SK-N-SH treated with all-trans-retinoic acid at 6 μM for 48 hours (cell line): ENCODE measurements at regions not wholly inside any gene's neighbourhood (a gene's known extent, or its start where the extent isn't known, plus 50 kb on each side); places are given as distances from the start of the nearest gene placed in this dataset.

ENCODE experiments used
- ATAC-seq: fragments of 200-7000 bp; cut with Tn5 transposase; 3 replicates; pipeline ENCODE4 v1.9.1; 2020; ENCODE audit warnings: mild to moderate bottlenecking, moderate library complexity
- ARNTL ChIP-seq: fragments of 450-650 bp; formaldehyde crosslinking; IDR thresholded peaks from 2 replicates; pipeline ENCODE4 v1.5.0; 2020; ENCODE audit warnings: low read depth, mild to moderate bottlenecking, moderate library complexity, borderline replicate concordance
- BACH2 ChIP-seq: fragments of 250-450 bp; sonication (Bioruptor Pico); IDR thresholded peaks from 2 replicates; pipeline ENCODE4 v1.9.0; 2021; ENCODE audit warnings: mild to moderate bottlenecking, borderline replicate concordance
- CREB5 ChIP-seq: fragments of 250-450 bp; sonication (Bioruptor Pico); IDR thresholded peaks from 2 replicates; pipeline ENCODE4 v1.5.1; 2020; ENCODE audit warnings: low read depth, mild to moderate bottlenecking, moderate library complexity
- CSDC2 ChIP-seq: fragments of 250-450 bp; sonication (Bioruptor Pico); IDR thresholded peaks from 2 replicates; pipeline ENCODE4 v1.5.0; 2020; ENCODE audit warnings: mild to moderate bottlenecking, moderate library complexity
- CSRNP3 ChIP-seq: fragments of 250-450 bp; sonication (Bioruptor Pico); IDR thresholded peaks from 2 replicates; pipeline ENCODE4 v1.5.1; 2021; ENCODE audit warnings: mild to moderate bottlenecking, moderate library complexity
- ESRRG ChIP-seq: fragments of 250-450 bp; sonication (Bioruptor Pico); IDR thresholded peaks from 2 replicates; pipeline ENCODE4 v1.6.1; 2021; ENCODE audit warnings: mild to moderate bottlenecking
- GLIS3 ChIP-seq: fragments of 250-450 bp; sonication (Bioruptor Pico); IDR thresholded peaks from 2 replicates; pipeline ENCODE4 v1.5.0; 2020; ENCODE audit warnings: mild to moderate bottlenecking, moderate library complexity
- ISL1 ChIP-seq: fragments of 250-450 bp; sonication (Bioruptor Pico); IDR thresholded peaks from 2 replicates; pipeline ENCODE4 v2.1.2; 2022; ENCODE audit warnings: mild to moderate bottlenecking, moderate library complexity
- OSR1 ChIP-seq: fragments of 250-450 bp; sonication (Bioruptor Pico); IDR thresholded peaks from 2 replicates; pipeline ENCODE4 v1.8.0; 2022; ENCODE audit warnings: moderate library complexity, mild to moderate bottlenecking, inconsistent platforms
- PATZ1 ChIP-seq: fragments of 250-450 bp; sonication (Bioruptor Pico); IDR thresholded peaks from 2 replicates; pipeline ENCODE4 v1.8.0; 2020; ENCODE audit warnings: mild to moderate bottlenecking, moderate library complexity, borderline replicate concordance
- POU6F1 ChIP-seq: fragments of 250-450 bp; sonication (Bioruptor Pico); IDR thresholded peaks from 2 replicates; pipeline ENCODE4 v1.8.0; 2021; ENCODE audit warnings: low read depth, mild to moderate bottlenecking, moderate library complexity, borderline replicate concordance
- PPARA ChIP-seq: fragments of 250-450 bp; sonication (Bioruptor Pico); IDR thresholded peaks from 2 replicates; pipeline ENCODE4 v1.5.0; 2020; ENCODE audit warnings: mild to moderate bottlenecking, borderline replicate concordance
- RARB ChIP-seq: fragments of 250-450 bp; sonication (Bioruptor Pico); IDR thresholded peaks from 2 replicates; pipeline ENCODE4 v1.8.0; 2021; ENCODE audit warnings: mild to moderate bottlenecking, moderate library complexity
- SNAI2 ChIP-seq: fragments of 250-450 bp; sonication (Bioruptor Pico); IDR thresholded peaks from 2 replicates; pipeline ENCODE4 v1.5.0; 2020; ENCODE audit warnings: mild to moderate bottlenecking, moderate library complexity
- TCF4 ChIP-seq: fragments of 250-450 bp; sonication (Bioruptor Pico); IDR thresholded peaks from 2 replicates; pipeline ENCODE4 v1.8.0; 2021; ENCODE audit warnings: mild to moderate bottlenecking, moderate library complexity, borderline replicate concordance
- TOX ChIP-seq: fragments of 250-450 bp; sonication (Bioruptor Pico); IDR thresholded peaks from 2 replicates; pipeline ENCODE4 v1.8.0; 2021; ENCODE audit warnings: mild to moderate bottlenecking, moderate library complexity, borderline replicate concordance
- TSHZ2 ChIP-seq: fragments of 250-450 bp; sonication (Bioruptor Pico); IDR thresholded peaks from 2 replicates; pipeline ENCODE4 v1.5.0; 2020; ENCODE audit warnings: mild to moderate bottlenecking, moderate library complexity
- ZC3H10 ChIP-seq: fragments of 250-450 bp; sonication (Bioruptor Pico); IDR thresholded peaks from 2 replicates; pipeline ENCODE4 v1.5.1; 2021; ENCODE audit warnings: mild to moderate bottlenecking, moderate library complexity
- ZFP3 ChIP-seq: fragments of 250-450 bp; sonication (Bioruptor Pico); IDR thresholded peaks from 2 replicates; pipeline ENCODE4 v1.5.0; 2020; ENCODE audit warnings: mild to moderate bottlenecking, moderate library complexity
- ZNF565 ChIP-seq: fragments of 450-650 bp; formaldehyde crosslinking; conservative IDR thresholded peaks from 2 replicates; pipeline ENCODE4 v1.5.0; 2020; ENCODE audit warnings: low read depth, mild to moderate bottlenecking, moderate library complexity
- ZNF70 ChIP-seq: fragments of 450-650 bp; formaldehyde crosslinking; IDR thresholded peaks from 2 replicates; pipeline ENCODE4 v1.5.0; 2020; ENCODE audit warnings: mild to moderate bottlenecking, moderate library complexity
- ZNF8 ChIP-seq: fragments of 450-650 bp; formaldehyde crosslinking; IDR thresholded peaks from 2 replicates; pipeline ENCODE4 v1.5.0; 2020; ENCODE audit warnings: mild to moderate bottlenecking, moderate library complexity

GRCh38 chr13:86378628-86379027 lies 579.4 kb upstream of the SLITRK6 start:
- ATAC-seq, result no peak
- TF ChIP-seq TOX, result no peak
- no peak for TF ChIP-seq BACH2 (CRISPR knock-in tag)

- ATAC-seq, result no peak
- TF ChIP-seq ISL1 (CRISPR knock-in tag) (no peak), POU6F1 (CRISPR knock-in tag) (no peak), ZNF8 (CRISPR knock-in tag) (no peak), ZFP3 (no peak), TOX (no peak), ZNF70 (CRISPR knock-in tag) (no peak), ZC3H10 (no peak), CSDC2 (no peak), SNAI2 (CRISPR knock-in tag) (no peak), TCF4 (CRISPR knock-in tag) (no peak), GLIS3 (CRISPR knock-in tag) (no peak), OSR1 (CRISPR knock-in tag) (no peak), PPARA (CRISPR knock-in tag) (no peak), ESRRG (CRISPR knock-in tag) (no peak), CSRNP3 (CRISPR knock-in tag) (no peak), TSHZ2 (CRISPR knock-in tag) (no peak), BACH2 (CRISPR knock-in tag) (no peak), CREB5 (no peak)
Measured at GRCh38 chr13:86383151-86383550, 583.9 kb upstream of the SLITRK6 start.

- TF ChIP-seq ZNF8 (CRISPR knock-in tag), result no peak
- no peak for TF ChIP-seq PPARA (CRISPR knock-in tag)
- TF ChIP-seq ARNTL (CRISPR knock-in tag), result no peak
- TF ChIP-seq SNAI2 (CRISPR knock-in tag), result no peak
- TF ChIP-seq TOX, result no peak
- TF ChIP-seq OSR1 (CRISPR knock-in tag), result no peak
- TF ChIP-seq ZNF70 (CRISPR knock-in tag), result no peak
- TF ChIP-seq ZC3H10, result no peak
- no peak for TF ChIP-seq PATZ1
- no peak for TF ChIP-seq ZNF565
- TF ChIP-seq GLIS3 (CRISPR knock-in tag), result no peak
- TF ChIP-seq TCF4 (CRISPR knock-in tag), result no peak
- TF ChIP-seq TSHZ2 (CRISPR knock-in tag), result no peak
- no peak for TF ChIP-seq RARB (CRISPR knock-in tag)
- TF ChIP-seq CSRNP3 (CRISPR knock-in tag), result no peak
- TF ChIP-seq BACH2 (CRISPR knock-in tag), result no peak
- no peak for TF ChIP-seq ZFP3
- no peak for ATAC-seq
Measured at GRCh38 chr13:86383561-86383960, 584.3 kb upstream of the SLITRK6 start.
